Neural cell (in vitro differentiated cells): ENCODE measurements at regions not wholly inside any gene's neighbourhood (a gene's known extent, or its start where the extent isn't known, plus 50 kb on each side); places are given as distances from the start of the nearest gene placed in this dataset.

Experiments used
- H2AFZ ChIP-seq: fragments of 200-600, 300-800 bp; sonication (generic), shearing (Covaris generic); 2 replicates; pipeline ENCODE4 v1.6.0; 2014; ENCODE audit warnings: low read depth, mild to moderate bottlenecking, antibody characterized with exemption, low read length, moderate library complexity
- H3F3A ChIP-seq: fragments of 200-600 bp; shearing (Covaris generic); 2 replicates; pipeline ENCODE4 v1.6.1; 2016; ENCODE audit warnings: mild to moderate bottlenecking, moderate library complexity, mixed read lengths, antibody characterized with exemption, low read length; ENCODE audit not compliant: insufficient read depth, poor library complexity, severe bottlenecking
- H3K27ac ChIP-seq: fragments of 200-600, 300-800 bp; sonication (generic), shearing (Covaris generic); 2 replicates; pipeline ENCODE4 v1.5.1; 2014; ENCODE audit warnings: mild to moderate bottlenecking, low read length, moderate library complexity
- H3K27me3 ChIP-seq: fragments of 300-800, 200-600 bp; sonication (generic), shearing (Covaris generic); 2 replicates; pipeline ENCODE4 v1.6.0; 2014; ENCODE audit warnings: mild to moderate bottlenecking, low read depth, low read length, moderate library complexity; ENCODE audit not compliant: insufficient read depth
- H3K36me3 ChIP-seq: fragments of 300-800, 200-600 bp; sonication (generic), shearing (Covaris generic); 2 replicates; pipeline ENCODE4 v1.5.1; 2014; ENCODE audit warnings: mild to moderate bottlenecking, antibody characterized with exemption, low read length, moderate library complexity; ENCODE audit not compliant: insufficient read depth
- H3K4me2 ChIP-seq: fragments of 300-800, 200-600 bp; sonication (generic), shearing (Covaris generic); 2 replicates; pipeline ENCODE4 v1.6.0; 2014; ENCODE audit warnings: mild to moderate bottlenecking, low read length
- H3K4me3 ChIP-seq: fragments of 300-800, 200-600 bp; sonication (generic), shearing (Covaris generic); 2 replicates; pipeline ENCODE4 v1.5.1; 2014; ENCODE audit warnings: mild to moderate bottlenecking, low read length, moderate library complexity
- H3K79me2 ChIP-seq: fragments of 200-600 bp; shearing (Covaris generic); replicated peaks from 2 replicates; pipeline ENCODE4 v1.6.0; 2014; ENCODE audit warnings: mild to moderate bottlenecking, low read length, moderate library complexity; ENCODE audit not compliant: insufficient read depth
- H3K9ac ChIP-seq: fragments of 300-800, 200-600 bp; sonication (generic), shearing (Covaris generic); 2 replicates; pipeline ENCODE4 v1.6.1; 2016; ENCODE audit warnings: mild to moderate bottlenecking, low read length, mixed read lengths
- H3K9me2 ChIP-seq: fragments of 200-600 bp; shearing (Covaris generic); 2 replicates; pipeline ENCODE4 v1.6.1; 2016; ENCODE audit warnings: mild to moderate bottlenecking, low read length, mixed read lengths; ENCODE audit not compliant: insufficient read depth
- H3K9me3 ChIP-seq: fragments of 200-600, 300-800 bp; sonication (generic), shearing (Covaris generic); 2 replicates; pipeline ENCODE4 v1.6.1; 2016; ENCODE audit warnings: mild to moderate bottlenecking, mixed run types, low read length, moderate library complexity, mixed read lengths
- H4K20me1 ChIP-seq: fragments of 200-600 bp; shearing (Covaris generic); 2 replicates; pipeline ENCODE4 v1.6.1; 2016; ENCODE audit warnings: mild to moderate bottlenecking, mixed run types; ENCODE audit not compliant: insufficient read depth
- EP300 ChIP-seq: fragments of 450-650 bp; conservative IDR thresholded peaks from 2 replicates; pipeline ENCODE4 v1.6.1; 2014; ENCODE audit warnings: antibody characterized with exemption, mild to moderate bottlenecking, moderate library complexity; ENCODE audit not compliant: poor library complexity, severe bottlenecking
- EZH2 ChIP-seq: fragments of 200-600, 300-800 bp; shearing (Covaris generic), sonication (generic); IDR thresholded peaks from 2 replicates; pipeline ENCODE4 v1.6.1; 2014; ENCODE audit warnings: antibody characterized with exemption, low read length, borderline replicate concordance, mild to moderate bottlenecking; ENCODE audit not compliant: insufficient read depth, poor library complexity, severe bottlenecking
- MXI1 ChIP-seq: fragments of 450-650 bp; conservative IDR thresholded peaks from 2 replicates; pipeline ENCODE4 v1.6.1; 2014; ENCODE audit warnings: antibody characterized with exemption, mild to moderate bottlenecking; ENCODE audit not compliant: poor library complexity, severe bottlenecking
- POLR2AphosphoS5 ChIP-seq: IDR thresholded peaks from 2 replicates; pipeline ENCODE4 v1.6.1; 2012
- RAD21 ChIP-seq: fragments of 450-650 bp; conservative IDR thresholded peaks from 2 replicates; pipeline ENCODE4 v1.6.1; 2014; ENCODE audit warnings: antibody characterized with exemption, mild to moderate bottlenecking, moderate library complexity
- SMC3 ChIP-seq: fragments of 450-650 bp; conservative IDR thresholded peaks from 2 replicates; pipeline ENCODE4 v1.6.1; 2014; ENCODE audit warnings: antibody characterized with exemption, mild to moderate bottlenecking, moderate library complexity; ENCODE audit not compliant: poor library complexity
- TAF1 ChIP-seq: IDR thresholded peaks from 2 replicates; pipeline ENCODE4 v1.6.1; 2012; ENCODE audit warnings: low read depth
- TF ChIP-seq, protein P1 (sequence below): fragments of 450-650 bp; IDR thresholded peaks from 2 replicates; pipeline ENCODE4 v1.5.1; 2014; ENCODE audit warnings: antibody characterized with exemption, mild to moderate bottlenecking, moderate library complexity; ENCODE audit not compliant: poor library complexity, severe bottlenecking
- TF ChIP-seq, protein P2 (sequence below): IDR thresholded peaks from 2 replicates; pipeline ENCODE4 v1.6.1; 2012; ENCODE audit warnings: borderline replicate concordance

DNA sequence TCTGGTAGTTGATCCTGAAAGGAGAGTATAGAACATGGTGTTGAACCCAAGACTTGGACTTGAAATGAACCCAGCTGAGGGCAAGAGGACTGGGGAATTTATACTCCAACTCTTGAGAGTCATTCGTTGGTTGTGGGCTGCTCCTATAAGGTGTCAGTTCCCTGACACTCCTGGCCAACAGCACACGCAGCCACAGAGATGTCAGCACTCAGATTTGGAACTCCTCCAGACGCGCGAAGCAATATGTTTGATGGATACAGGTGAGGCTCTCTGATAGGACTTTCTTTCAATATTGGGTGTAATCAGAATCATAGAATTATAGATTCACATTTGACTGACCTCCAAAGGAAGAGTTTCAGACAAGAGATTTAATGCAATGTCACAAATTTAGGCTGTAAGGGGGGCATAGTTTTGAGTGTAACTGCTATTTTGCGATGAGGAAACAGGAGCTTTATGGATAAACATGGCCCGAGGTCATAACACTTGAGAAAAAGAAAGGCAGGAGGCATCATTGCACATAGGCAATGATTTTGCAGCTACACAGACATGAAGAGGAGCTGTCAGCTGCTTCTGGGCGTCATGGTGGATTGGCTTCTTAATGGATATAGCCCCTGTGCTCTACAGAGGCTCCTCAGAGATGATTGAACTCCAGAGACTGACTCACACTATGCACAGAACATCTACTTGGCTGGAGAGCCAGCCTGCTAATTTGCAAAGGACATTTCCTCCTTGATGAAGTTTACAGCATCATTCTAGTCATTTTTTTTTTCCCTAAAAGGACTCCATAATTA lies 569.2 kb upstream of the RGMA start:
- TF ChIP-seq, protein P1, sequence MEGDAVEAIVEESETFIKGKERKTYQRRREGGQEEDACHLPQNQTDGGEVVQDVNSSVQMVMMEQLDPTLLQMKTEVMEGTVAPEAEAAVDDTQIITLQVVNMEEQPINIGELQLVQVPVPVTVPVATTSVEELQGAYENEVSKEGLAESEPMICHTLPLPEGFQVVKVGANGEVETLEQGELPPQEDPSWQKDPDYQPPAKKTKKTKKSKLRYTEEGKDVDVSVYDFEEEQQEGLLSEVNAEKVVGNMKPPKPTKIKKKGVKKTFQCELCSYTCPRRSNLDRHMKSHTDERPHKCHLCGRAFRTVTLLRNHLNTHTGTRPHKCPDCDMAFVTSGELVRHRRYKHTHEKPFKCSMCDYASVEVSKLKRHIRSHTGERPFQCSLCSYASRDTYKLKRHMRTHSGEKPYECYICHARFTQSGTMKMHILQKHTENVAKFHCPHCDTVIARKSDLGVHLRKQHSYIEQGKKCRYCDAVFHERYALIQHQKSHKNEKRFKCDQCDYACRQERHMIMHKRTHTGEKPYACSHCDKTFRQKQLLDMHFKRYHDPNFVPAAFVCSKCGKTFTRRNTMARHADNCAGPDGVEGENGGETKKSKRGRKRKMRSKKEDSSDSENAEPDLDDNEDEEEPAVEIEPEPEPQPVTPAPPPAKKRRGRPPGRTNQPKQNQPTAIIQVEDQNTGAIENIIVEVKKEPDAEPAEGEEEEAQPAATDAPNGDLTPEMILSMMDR, result no peak
- TF ChIP-seq RAD21 (no peak), EP300 (no peak), POLR2AphosphoS5 (no peak), MXI1 (no peak), SMC3 (no peak), TAF1 (no peak), EZH2 (no peak)
- TF ChIP-seq, protein P2, sequence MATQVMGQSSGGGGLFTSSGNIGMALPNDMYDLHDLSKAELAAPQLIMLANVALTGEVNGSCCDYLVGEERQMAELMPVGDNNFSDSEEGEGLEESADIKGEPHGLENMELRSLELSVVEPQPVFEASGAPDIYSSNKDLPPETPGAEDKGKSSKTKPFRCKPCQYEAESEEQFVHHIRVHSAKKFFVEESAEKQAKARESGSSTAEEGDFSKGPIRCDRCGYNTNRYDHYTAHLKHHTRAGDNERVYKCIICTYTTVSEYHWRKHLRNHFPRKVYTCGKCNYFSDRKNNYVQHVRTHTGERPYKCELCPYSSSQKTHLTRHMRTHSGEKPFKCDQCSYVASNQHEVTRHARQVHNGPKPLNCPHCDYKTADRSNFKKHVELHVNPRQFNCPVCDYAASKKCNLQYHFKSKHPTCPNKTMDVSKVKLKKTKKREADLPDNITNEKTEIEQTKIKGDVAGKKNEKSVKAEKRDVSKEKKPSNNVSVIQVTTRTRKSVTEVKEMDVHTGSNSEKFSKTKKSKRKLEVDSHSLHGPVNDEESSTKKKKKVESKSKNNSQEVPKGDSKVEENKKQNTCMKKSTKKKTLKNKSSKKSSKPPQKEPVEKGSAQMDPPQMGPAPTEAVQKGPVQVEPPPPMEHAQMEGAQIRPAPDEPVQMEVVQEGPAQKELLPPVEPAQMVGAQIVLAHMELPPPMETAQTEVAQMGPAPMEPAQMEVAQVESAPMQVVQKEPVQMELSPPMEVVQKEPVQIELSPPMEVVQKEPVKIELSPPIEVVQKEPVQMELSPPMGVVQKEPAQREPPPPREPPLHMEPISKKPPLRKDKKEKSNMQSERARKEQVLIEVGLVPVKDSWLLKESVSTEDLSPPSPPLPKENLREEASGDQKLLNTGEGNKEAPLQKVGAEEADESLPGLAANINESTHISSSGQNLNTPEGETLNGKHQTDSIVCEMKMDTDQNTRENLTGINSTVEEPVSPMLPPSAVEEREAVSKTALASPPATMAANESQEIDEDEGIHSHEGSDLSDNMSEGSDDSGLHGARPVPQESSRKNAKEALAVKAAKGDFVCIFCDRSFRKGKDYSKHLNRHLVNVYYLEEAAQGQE, result no peak
- H3K27ac ChIP-seq, result no peak overlapping the region
- H3K4me3 ChIP-seq, result no peak overlapping the region
- no peaks in the 10 kb centered on the region for H3K36me3 ChIP-seq
- H3K79me2 ChIP-seq, result no peaks in the 10 kb centered on the region
- H2AFZ ChIP-seq, result no peak overlapping the region
- H3F3A ChIP-seq, result no peaks in the 10 kb centered on the region
- H3K27me3 ChIP-seq, result no peaks in the 10 kb centered on the region
- no peaks in the 10 kb centered on the region for H4K20me1 ChIP-seq
- no peak overlapping the region for H3K9ac ChIP-seq
- no peaks in the 10 kb centered on the region for H3K9me2 ChIP-seq
- H3K4me2 ChIP-seq, result no peak overlapping the region
- no peaks in the 10 kb centered on the region for H3K9me3 ChIP-seq

DNA sequence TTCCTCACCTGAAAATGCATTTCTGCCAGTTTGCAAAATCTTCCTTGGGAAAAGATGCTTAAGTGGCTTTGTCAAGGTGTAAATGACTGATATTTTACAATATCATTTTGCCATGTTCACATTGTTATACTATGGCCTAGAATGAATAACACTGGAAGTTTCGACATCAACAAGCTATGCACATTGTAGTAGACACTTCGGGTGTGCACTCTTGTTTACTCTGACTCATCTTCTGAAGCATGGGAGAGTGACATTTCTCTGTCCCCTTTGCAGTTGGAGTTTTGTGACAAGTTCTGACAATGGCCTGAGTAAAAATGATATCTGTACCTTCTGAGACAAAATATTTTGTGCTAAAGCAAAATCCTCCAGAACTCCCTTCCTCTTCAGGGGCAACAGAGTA lies 567.0 kb upstream of the RGMA start:
- Histone ChIP-seq H3K9me2 (no peaks in the 10 kb centered on the region), H3K9ac (no peak overlapping the region), H3K27me3 (no peaks in the 10 kb centered on the region), H3K4me2 (no peak overlapping the region), H3K9me3 (no peaks in the 10 kb centered on the region), H3F3A (no peaks in the 10 kb centered on the region), H2AFZ (no peak overlapping the region), H4K20me1 (no peaks in the 10 kb centered on the region), H3K79me2 (no peaks in the 10 kb centered on the region), H3K36me3 (no peaks in the 10 kb centered on the region), H3K4me3 (no peak overlapping the region), H3K27ac (no peak overlapping the region)
- TF ChIP-seq, protein P2, result no peak
- TF ChIP-seq MXI1 (no peak), POLR2AphosphoS5 (no peak), RAD21 (no peak), TAF1 (no peak), SMC3 (no peak), EZH2 (no peak), EP300 (no peak)
- TF ChIP-seq, protein P1, result no peak
